GM19452 (cell line): ENCODE measurements at regions not wholly inside any gene's neighbourhood (a gene's known extent, or its start where the extent isn't known, plus 50 kb on each side); places are given as distances from the start of the nearest gene placed in this dataset.
"Not testable (repeated sequence)": the region's sequence is repeated elsewhere in the genome, so short reads cannot be mapped to it uniquely, and the experiment has no call there.

Experiments
- ATAC-seq: cut with Tn5 transposase; IDR thresholded peaks from one replicate; pipeline ENCODE4 v1.9.1; 2021; ENCODE audit not compliant: unreplicated experiment

DNA sequence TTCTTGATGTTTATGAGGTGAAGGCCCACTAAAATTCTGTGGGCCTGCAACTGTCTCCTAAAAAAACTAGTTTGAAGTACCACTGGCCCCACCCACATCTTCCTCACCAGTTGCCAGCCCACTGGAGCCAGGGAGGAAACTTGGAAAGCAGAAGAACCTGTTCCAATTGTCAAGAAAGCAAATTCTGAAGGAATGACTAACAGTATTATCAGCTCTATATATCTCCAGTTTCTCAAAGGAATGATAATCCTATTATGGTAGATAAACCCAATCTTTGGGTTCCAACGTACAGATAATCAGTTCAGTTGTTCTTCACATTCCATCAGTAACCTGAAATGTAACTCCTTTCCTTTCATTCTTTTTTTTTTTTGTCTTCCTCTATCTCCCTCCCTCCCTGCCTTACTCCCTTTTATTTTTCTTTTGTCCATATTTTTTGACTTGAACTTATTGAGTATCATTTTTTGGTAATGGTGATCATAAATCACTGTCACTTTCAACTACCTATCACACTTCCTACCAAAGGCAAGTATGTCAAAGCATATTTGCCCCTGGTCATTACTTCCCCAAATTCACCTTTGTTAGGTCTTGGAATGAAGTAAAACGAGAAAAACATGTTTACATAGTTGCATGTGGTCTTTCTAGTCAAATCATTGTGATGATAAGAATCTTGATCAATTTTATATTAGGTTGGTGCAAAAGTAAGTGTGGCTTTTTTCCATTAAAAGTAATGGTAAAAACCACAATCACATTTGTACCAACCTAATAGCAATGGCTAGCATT, 943.4 kb downstream of the TTLL7 start:
- ATAC-seq, result no peak

DNA sequence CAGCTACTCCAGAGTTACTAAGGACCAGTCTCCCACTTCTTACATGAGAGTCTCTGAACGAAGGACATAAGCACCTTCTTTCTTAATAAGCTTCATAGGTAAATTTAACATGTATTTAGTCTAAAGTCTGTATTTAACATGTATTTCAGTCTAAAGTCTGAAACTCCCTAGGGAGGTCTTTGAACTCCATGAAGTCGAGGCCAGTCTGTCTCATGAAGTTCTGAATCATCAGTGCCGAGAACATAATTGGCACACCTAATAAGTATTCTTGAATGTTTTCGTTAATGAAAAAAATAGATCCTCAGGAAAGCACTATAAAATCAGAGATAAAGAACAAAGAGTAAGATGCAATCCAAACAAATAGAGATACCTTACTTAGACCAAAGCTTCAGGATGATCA, 945.5 kb downstream of the TTLL7 start:
- ATAC-seq, result no peak

DNA sequence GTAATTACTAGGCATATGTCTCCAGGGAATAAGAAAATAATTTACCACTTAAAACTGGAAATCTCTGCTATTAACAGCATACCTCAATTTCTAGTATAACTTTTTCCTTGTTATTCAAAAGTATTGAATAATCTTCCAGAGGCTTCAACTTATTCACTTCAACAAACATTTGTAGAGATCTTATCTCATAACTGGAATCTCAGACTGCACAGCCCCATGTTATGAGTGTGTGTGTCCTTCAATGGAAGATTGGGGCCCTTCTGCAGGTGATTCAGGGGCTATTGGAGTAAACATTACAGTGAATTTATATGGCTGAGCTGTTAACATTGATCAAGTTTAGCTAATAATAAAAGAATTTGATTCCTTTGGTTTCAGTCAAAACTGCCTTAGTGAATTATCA, 946.1 kb downstream of the TTLL7 start:
- ATAC-seq, result no peak

- ATAC-seq, result not testable (repeated sequence)
These were observed 947.9 kb downstream of the TTLL7 start for GRCh38 chr1:83051053-83051452.

- no peak for ATAC-seq
These were observed 955.7 kb downstream of the TTLL7 start for GRCh38 chr1:83043244-83043643.

GRCh38 chr1:83039091-83039490, 959.8 kb downstream of the TTLL7 start:
- ATAC-seq, result not testable (repeated sequence)

DNA sequence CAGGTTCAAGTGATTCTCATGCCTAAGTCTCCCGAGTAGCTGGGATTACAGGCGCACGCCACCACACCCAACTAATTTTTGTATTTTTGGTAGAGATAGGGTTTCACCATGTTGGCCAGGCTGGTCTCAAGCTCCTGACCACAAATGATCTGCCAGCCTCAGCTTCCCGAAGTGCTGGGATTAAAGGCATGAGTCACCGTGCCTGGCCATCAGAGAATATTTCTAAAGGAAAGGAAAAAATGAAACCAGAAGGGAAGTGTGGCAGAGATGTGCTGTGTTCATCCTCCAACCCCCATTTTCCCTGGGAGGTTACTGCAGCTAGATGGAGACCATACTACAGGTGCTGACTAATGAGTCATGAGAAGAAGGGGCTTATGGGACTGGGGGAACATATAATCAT, 964.1 kb downstream of the TTLL7 start:
- ATAC-seq, result no peak

GRCh38 chr1:83033682-83034081, 965.2 kb downstream of the TTLL7 start:
- ATAC-seq, result no peak

- no peak for ATAC-seq
These were observed 969.0 kb downstream of the TTLL7 start for GRCh38 chr1:83029916-83030315.

DNA sequence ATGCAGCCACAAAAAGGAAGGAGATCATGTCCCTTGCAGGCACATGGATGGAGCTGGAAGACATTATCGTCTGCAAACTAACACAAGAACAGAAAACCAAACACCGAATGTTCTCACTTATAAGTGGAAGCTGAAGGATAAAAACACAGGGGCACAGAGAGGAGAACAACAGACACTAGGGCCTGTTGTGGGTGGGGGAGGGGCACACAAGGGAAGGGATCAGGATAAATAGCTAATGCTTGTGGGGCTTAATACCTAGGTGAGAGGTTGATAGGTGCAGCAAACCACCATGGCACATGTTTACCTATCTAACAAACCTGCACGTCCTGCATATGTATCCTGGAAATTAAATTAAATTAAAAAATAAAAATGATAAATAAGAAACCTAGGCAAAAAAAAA, 969.9 kb downstream of the TTLL7 start:
- ATAC-seq, result no peak

DNA sequence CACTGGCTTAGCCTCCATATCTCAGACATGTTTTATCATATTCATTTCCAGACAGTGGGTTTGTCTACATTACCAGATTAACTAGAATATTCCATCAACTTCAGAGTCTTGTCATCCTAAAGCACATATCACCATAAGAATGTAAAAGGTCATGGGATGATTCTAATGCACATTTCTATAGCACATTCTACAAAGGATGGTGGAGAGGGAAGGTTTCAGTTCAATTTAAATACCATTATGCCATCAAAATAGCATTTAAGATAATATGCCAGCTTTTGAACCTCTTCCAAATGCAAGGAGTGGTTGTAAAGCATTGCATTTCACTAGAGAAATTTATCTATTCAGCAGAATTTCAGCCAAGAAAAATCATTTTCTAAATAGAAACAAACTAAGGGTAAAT, 970.5 kb downstream of the TTLL7 start:
- no peak for ATAC-seq

DNA sequence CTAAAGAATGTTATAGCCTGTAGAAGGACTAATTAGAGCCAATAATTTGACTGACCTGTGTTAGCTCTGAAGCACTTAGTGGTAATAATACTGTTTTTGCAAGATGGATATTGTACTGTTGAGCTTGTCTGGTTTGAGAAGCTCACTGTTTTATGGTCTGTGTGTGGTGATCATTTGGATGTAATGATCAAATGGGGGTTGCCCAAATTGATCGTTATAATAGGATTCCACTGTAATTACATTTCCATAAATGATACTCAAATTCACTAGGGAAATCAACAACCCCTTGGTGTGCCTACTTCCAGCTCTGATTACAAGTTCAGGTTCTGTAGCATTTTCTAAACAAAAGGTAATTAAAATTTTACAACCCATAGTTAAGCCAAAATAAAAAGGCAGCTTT, 971.4 kb downstream of the TTLL7 start:
- ATAC-seq, result no peak

GRCh38 chr1:83026745-83027144, 972.2 kb downstream of the TTLL7 start:
- no peak for ATAC-seq

GRCh38 chr1:83024251-83024767, 974.6 kb downstream of the TTLL7 start:
- no peak for ATAC-seq

GRCh38 chr1:83023212-83023611, 975.7 kb downstream of the TTLL7 start:
- no peak for ATAC-seq

DNA sequence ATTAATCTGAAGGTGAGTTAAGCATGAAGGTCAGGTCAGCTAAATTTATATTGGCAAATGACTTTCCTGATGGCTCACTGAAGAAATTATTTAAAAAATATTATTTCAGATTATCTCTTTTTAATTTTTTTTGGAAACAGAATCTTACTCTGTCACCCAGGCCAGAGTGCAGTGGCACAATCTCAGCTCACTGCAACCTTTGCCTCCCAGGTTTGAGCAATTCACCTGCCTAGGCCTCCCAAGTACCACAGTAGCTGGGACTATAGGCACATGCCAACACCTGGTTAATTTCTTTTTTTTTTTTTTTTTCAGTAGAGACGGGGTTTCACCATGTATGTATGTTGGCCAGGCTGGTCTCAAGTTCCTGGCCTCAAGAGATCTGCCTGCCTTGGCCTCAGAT, 976.7 kb downstream of the TTLL7 start:
- no peak for ATAC-seq

DNA sequence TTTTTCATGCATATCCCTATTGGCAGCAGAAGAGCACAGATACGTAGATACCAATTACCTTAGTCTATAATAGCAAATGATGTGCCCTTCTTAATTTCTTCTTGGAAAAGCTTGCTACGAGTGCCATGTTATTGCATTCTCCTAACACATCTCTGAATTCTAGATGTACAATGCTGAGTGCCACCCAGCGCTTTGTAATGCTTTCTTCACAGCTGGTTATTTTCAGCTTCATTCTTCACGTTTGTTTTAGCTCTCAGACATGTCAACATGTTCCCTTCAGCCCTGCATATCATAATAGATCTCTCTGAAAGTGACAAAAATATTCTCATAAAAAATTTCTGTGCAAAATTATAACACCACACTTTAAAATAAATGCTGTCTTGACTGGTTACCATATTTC, 981.2 kb downstream of the TTLL7 start:
- no peak for ATAC-seq

- no peak for ATAC-seq
These were observed 981.7 kb downstream of the TTLL7 start for GRCh38 chr1:83017276-83017675.

DNA sequence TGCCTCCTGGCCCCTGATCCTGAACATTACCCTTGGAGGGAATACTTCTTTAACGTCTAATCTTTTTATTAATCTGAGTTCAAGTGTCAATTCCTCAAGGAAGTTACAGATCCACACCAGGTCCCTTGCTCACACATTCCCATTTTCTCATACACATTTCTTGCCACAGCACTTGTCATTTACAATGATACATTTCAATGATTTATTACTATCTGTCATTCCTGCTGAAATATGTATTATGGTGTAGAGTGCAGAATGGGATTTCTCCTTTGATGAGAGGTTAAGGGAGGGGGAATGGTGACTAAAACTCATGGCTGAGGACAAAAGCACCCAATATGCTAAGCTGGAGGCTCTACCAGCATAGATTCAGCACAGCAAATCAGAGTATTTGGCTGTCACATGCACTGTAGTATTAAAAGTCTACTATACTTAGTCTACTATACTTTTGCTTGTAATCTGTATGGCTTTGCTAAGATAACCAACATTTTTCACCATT, 982.5 kb downstream of the TTLL7 start:
- no peak for ATAC-seq

- no peak for ATAC-seq
These were observed 983.8 kb downstream of the TTLL7 start for GRCh38 chr1:83015163-83015562.

GRCh38 chr1:83012950-83013349, 986.0 kb downstream of the TTLL7 start:
- ATAC-seq, result no peak

DNA sequence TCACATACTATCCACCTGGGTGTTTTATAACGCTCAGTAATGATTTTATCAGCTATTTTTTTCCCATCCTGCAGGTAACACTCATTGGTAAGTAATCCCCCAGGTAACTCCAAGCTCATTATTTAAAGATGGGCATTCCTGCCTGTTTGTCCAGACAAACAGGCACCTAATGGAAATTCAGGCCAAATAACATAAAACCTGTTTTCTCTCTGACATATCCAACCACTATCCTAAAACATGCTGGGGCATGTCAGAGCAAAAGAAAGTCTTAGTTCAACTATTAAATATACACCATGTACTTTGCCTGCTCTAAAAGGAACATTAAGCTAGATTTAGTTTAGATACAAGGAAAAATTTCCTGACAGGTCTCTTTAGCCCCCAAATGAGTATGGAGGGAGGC, 987.7 kb downstream of the TTLL7 start:
- no peak for ATAC-seq

DNA sequence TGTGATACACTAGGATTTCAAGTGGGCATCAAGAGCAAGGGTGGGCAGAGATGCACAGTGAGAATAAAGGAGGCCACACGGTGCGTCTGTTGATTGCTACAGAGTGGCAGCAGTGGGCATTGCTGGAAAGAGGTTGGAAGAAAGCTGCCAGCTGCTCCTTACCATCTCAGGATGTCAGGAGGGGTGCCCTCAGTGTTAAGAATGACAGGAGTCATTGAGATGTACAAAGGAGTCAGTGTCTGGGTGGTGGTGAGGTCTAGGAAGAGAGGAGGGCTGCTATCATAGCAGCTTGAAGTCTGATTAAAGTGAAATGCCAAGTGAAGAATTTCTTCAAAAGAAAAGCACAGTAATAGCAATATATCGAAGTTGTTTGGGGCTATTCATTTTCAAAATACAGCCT, 992.7 kb downstream of the TTLL7 start:
- no peak for ATAC-seq
